HG03066 (cell line): ENCODE measurements at regions not wholly inside any gene's neighbourhood (a gene's known extent, or its start where the extent isn't known, plus 50 kb on each side); places are given as distances from the start of the nearest gene placed in this dataset.

ENCODE experiments used
- ATAC-seq: cut with Tn5 transposase; IDR thresholded peaks from one replicate; pipeline ENCODE4 v1.9.1; 2021; ENCODE audit warnings: low read depth; ENCODE audit not compliant: unreplicated experiment

- no peak for ATAC-seq
These were observed 173.1 kb upstream of the EPHA7 start for GRCh38 chr6:93592417-93592816.

- ATAC-seq: no peak
These were observed 166.9 kb upstream of the EPHA7 start for GRCh38 chr6:93586306-93586705.

- ATAC-seq: no peak
These were observed 164.9 kb upstream of the EPHA7 start for GRCh38 chr6:93584300-93584699.

- ATAC-seq: no peak
These were observed 162.0 kb upstream of the EPHA7 start for GRCh38 chr6:93581371-93581770.

GRCh38 chr6:93580446-93580845 is 161.1 kb upstream of the EPHA7 start:
- ATAC-seq: no peak

- ATAC-seq: no peak
These were observed 156.3 kb upstream of the EPHA7 start for GRCh38 chr6:93575495-93576267.

DNA sequence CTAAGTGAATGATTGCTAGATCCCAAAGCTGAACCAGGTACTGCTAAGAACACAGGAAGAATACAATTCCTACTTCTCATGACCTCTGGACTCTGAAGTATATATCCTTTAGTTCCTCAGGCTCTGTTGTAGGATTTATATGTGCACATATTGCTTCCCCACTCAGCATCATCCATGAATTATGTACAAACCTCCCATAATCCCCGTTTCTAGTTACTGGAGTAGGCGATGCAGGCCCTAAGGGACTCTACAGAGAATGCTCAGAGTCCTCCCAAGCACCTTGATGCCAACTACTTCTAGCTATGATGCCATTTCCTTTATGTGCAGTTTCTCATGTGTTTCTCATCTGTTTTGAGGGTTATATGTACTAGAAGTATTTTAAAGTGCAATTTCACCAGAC is 154.9 kb upstream of the EPHA7 start:
- no peak for ATAC-seq

DNA sequence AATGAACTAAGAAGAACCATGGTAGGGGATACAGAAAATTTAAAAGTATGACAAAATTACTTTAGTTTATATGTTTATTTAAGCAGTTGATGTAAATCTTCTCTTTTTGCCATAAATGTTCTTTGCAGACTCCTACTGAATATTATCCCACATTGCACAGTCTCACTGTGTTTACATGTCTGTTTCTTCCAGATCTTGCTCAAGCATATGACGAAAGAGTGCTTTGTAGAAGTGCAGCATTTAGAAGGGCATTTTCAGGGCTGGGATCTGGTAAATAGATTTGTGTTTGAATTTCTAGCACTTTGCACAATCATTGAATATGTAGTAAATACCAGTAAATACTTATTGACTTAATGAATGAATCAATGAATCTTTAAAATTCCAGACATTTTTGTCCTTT is 152.0 kb upstream of the EPHA7 start:
- no peak for ATAC-seq

DNA sequence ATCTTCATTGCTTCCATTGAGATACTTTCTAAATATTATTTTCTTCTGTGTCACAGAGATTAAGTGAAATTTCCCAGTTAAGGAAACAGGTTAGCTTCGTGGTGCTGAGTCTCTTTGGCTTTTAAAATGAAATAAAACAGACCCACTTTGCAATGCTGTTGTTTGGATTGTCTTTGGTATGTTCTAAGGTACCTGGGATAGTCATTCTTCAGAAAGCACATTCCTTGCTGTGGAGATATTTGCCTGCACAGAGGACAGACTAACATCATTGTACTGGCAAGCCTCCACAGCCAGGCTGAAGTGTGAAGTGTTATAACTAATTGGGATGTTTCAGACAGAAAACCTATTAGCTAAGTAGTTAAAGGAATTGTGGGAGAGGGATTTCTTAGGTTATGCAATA is 148.8 kb upstream of the EPHA7 start:
- ATAC-seq: no peak

DNA sequence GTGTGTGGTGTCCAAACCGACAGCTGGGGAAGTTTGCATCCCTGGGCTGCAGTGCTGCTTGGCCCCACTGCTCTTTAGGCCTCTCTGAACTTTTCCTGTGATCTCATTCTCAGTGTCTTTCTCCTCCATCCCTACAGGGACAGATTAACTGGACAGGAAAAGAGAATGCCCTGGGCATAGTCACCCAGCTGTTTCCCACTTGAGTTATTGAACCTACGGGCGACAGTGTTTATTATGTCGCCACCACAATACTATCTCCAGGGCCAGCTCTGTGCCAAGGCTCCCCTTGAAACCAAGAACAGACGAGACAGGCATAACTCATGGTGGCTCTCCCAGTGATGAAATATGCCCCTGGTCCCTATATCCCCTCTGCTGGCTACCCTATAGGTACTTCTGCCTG is 147.8 kb upstream of the EPHA7 start:
- no peak for ATAC-seq

- ATAC-seq: no peak
These were observed 146.9 kb upstream of the EPHA7 start for GRCh38 chr6:93566285-93566684.

DNA sequence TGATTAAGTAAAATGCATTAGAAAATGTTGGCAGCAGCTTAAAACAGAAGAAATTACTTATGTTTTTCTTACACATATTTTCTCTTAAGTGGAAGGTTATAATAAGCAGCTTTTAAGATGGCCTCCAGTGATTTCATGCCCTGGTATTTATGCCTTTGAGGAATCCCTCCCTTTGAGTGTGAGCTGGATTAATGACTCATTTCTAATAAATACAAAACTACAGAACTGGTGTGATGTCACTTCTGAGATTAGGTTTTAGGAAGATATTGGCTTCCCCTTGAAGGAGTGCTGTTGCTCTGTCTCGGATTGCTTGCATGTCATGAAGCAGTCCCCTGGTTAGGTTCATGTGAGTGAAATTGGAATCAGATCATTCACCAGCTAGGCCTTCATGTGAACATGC is 143.2 kb upstream of the EPHA7 start:
- ATAC-seq: no peak

DNA sequence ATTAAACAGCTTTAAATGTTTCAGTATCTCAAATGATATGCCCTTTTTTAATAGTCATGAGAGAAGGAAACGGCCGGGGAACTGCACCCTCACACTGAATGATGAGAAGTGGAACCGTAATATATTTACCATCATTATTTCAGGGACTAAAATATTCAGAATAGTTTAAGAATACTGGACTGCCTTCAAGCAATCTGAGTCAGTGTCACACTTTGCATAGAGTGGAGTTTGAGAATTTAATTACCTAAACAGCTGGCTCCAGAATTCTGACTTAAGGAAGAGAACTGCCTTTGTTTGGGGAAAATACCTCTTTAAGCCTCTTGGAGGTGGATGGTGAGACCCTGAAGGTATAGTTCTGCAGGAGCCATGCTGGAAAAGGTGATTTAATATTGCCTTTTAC is 135.9 kb upstream of the EPHA7 start:
- ATAC-seq: no peak

- ATAC-seq: no peak
These were observed 134.7 kb upstream of the EPHA7 start for GRCh38 chr6:93554018-93554417.

GRCh38 chr6:93550551-93551276 is 131.4 kb upstream of the EPHA7 start:
- no peak for ATAC-seq

DNA sequence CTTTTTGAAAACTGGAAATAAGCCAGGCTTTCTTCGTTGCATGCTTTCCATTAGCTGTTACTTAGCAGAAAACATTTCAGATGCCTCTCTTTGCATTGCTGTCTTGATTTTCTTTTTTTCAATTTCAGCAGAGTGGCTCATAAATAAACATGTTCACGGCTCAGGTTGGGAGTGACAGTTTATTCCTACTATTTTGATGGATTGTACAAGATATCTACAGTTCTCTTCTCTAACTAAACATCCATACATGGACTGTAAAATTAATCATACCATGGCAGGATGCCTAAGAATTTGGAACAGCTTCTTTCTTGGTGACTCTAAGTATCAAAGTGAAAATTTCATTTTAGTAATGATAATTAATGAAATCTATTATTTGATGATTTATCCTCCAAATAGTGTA is 130.5 kb upstream of the EPHA7 start:
- no peak for ATAC-seq

GRCh38 chr6:93524671-93525451 is 105.5 kb upstream of the EPHA7 start:
- ATAC-seq: no peak

- no peak for ATAC-seq
These were observed 104.0 kb upstream of the EPHA7 start for GRCh38 chr6:93523365-93523764.

- ATAC-seq: no peak
These were observed 97.1 kb upstream of the EPHA7 start for GRCh38 chr6:93516441-93516840.

- no peak for ATAC-seq
These were observed 96.4 kb upstream of the EPHA7 start for GRCh38 chr6:93515736-93516135.

GRCh38 chr6:93498713-93499112 is 79.4 kb upstream of the EPHA7 start:
- no peak for ATAC-seq
